GM23338 (cell line): ENCODE measurements at regions not wholly inside any gene's neighbourhood (a gene's known extent, or its start where the extent isn't known, plus 50 kb on each side); places are given as distances from the start of the nearest gene placed in this dataset.

ENCODE experiments used
- CREB1 ChIP-seq: fragments of 250-450 bp; sonication (Bioruptor Pico); IDR thresholded peaks from 2 replicates; pipeline ENCODE4 v1.5.0; 2020; ENCODE audit warnings: low read depth, mild to moderate bottlenecking, moderate library complexity
- EZH2 ChIP-seq: fragments of 200-600 bp; sonication (generic); IDR thresholded peaks from one replicate; pipeline ENCODE4 v1.8.0; 2017; ENCODE audit warnings: antibody characterized with exemption, mild to moderate bottlenecking, low read depth; ENCODE audit not compliant: unreplicated experiment
- POLR2AphosphoS5 ChIP-seq: IDR thresholded peaks from 2 replicates; pipeline ENCODE4 v1.6.1; 2016; ENCODE audit warnings: antibody characterized with exemption, low read depth
- ZNF114 ChIP-seq: fragments of 250-450 bp; sonication (Bioruptor Pico); IDR thresholded peaks from 2 replicates; pipeline ENCODE4 v1.5.0; 2020; ENCODE audit warnings: mild to moderate bottlenecking, moderate library complexity
- TF ChIP-seq, protein P1 (sequence below): IDR thresholded peaks from one replicate; pipeline ENCODE4 v1.6.1; 2018; ENCODE audit warnings: antibody characterized with exemption; ENCODE audit not compliant: unreplicated experiment
- TF ChIP-seq, protein P2 (sequence below), 2 experiments: fragments of 200-600 bp in 1 of 2; sonication (generic) in 1 of 2; conservative IDR thresholded peaks; 2 replicates each; pipeline versions ENCODE4 v1.5.1 to v1.6.1; 2016 to 2017; ENCODE audit warnings: antibody characterized with exemption in 2 of 2, low read depth in 2 of 2, mild to moderate bottlenecking in 2 of 2, moderate library complexity in 1 of 2

DNA sequence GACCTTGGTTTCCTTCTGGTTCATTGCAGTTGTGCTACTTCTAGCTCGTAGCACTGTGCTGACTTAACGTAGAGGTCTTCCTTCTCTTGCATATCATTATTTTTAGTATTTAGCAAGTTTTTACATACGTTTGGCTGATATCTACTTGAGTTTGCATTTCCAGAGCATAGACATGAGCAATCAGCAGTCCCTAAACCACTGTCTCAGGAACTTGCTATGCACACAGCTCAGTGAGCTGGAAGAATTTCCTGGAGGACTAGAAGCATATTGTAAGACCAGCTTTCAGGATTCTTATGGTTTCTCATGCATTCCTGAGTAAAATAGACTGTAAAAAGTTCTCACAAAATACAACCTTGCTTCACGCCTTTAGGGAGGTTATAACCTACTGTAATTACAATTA is 226.7 kb upstream of the PDGFD start:
- TF ChIP-seq, protein P1, sequence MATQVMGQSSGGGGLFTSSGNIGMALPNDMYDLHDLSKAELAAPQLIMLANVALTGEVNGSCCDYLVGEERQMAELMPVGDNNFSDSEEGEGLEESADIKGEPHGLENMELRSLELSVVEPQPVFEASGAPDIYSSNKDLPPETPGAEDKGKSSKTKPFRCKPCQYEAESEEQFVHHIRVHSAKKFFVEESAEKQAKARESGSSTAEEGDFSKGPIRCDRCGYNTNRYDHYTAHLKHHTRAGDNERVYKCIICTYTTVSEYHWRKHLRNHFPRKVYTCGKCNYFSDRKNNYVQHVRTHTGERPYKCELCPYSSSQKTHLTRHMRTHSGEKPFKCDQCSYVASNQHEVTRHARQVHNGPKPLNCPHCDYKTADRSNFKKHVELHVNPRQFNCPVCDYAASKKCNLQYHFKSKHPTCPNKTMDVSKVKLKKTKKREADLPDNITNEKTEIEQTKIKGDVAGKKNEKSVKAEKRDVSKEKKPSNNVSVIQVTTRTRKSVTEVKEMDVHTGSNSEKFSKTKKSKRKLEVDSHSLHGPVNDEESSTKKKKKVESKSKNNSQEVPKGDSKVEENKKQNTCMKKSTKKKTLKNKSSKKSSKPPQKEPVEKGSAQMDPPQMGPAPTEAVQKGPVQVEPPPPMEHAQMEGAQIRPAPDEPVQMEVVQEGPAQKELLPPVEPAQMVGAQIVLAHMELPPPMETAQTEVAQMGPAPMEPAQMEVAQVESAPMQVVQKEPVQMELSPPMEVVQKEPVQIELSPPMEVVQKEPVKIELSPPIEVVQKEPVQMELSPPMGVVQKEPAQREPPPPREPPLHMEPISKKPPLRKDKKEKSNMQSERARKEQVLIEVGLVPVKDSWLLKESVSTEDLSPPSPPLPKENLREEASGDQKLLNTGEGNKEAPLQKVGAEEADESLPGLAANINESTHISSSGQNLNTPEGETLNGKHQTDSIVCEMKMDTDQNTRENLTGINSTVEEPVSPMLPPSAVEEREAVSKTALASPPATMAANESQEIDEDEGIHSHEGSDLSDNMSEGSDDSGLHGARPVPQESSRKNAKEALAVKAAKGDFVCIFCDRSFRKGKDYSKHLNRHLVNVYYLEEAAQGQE = no peak
- TF ChIP-seq, protein P2, sequence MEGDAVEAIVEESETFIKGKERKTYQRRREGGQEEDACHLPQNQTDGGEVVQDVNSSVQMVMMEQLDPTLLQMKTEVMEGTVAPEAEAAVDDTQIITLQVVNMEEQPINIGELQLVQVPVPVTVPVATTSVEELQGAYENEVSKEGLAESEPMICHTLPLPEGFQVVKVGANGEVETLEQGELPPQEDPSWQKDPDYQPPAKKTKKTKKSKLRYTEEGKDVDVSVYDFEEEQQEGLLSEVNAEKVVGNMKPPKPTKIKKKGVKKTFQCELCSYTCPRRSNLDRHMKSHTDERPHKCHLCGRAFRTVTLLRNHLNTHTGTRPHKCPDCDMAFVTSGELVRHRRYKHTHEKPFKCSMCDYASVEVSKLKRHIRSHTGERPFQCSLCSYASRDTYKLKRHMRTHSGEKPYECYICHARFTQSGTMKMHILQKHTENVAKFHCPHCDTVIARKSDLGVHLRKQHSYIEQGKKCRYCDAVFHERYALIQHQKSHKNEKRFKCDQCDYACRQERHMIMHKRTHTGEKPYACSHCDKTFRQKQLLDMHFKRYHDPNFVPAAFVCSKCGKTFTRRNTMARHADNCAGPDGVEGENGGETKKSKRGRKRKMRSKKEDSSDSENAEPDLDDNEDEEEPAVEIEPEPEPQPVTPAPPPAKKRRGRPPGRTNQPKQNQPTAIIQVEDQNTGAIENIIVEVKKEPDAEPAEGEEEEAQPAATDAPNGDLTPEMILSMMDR (conservative IDR thresholded peaks at IDR 0.05; ENCODE audit: low read depth in 2 of 2) = no peak
- TF ChIP-seq POLR2AphosphoS5 (no peak), EZH2 (no peak), ZNF114 (no peak), CREB1 (CRISPR knock-in tag) (no peak)
